KMS-11 (cell line): ENCODE measurements at regions not wholly inside any gene's neighbourhood (a gene's known extent, or its start where the extent isn't known, plus 50 kb on each side); places are given as distances from the start of the nearest gene placed in this dataset.

ENCODE experiments used
- H2AFZ ChIP-seq: fragments of 200-600 bp; sonication (generic); 2 replicates; pipeline ENCODE4 v1.6.1; 2016; ENCODE audit warnings: antibody characterized with exemption, mixed run types, low read depth
- H3K27ac ChIP-seq: fragments of 200-600 bp; sonication (generic); 2 replicates; pipeline ENCODE4 v1.6.1; 2016; ENCODE audit warnings: mild to moderate bottlenecking, mixed run types
- H3K27me3 ChIP-seq: fragments of 200-600 bp; sonication (generic); 2 replicates; pipeline ENCODE4 v1.6.1; 2017; ENCODE audit warnings: mild to moderate bottlenecking, low read depth, mixed run types, moderate library complexity; ENCODE audit not compliant: insufficient read depth
- H3K36me3 ChIP-seq: fragments of 200-600 bp; sonication (generic); 2 replicates; pipeline ENCODE4 v1.6.1; 2017; ENCODE audit warnings: mild to moderate bottlenecking, mixed run types; ENCODE audit not compliant: insufficient read depth
- H3K4me1 ChIP-seq: fragments of 200-600 bp; sonication (generic); 2 replicates; pipeline ENCODE4 v1.6.1; 2016; ENCODE audit warnings: mild to moderate bottlenecking, low read depth, mixed run types; ENCODE audit not compliant: poor library complexity, severe bottlenecking
- H3K4me2 ChIP-seq: fragments of 200-600 bp; sonication (generic); 2 replicates; pipeline ENCODE4 v1.7.0; 2016; ENCODE audit warnings: mild to moderate bottlenecking, mixed run types
- H3K4me3 ChIP-seq: fragments of 200-600 bp; sonication (generic); IDR thresholded peaks from 2 replicates; pipeline ENCODE4 v1.6.1; 2017; ENCODE audit warnings: low read depth, low read length, mixed read lengths; ENCODE audit not compliant: insufficient read depth
- H3K79me2 ChIP-seq: fragments of 200-600 bp; sonication (generic); 2 replicates; pipeline ENCODE4 v1.6.1; 2016; ENCODE audit warnings: low read depth, mixed run types; ENCODE audit not compliant: insufficient read depth
- H3K9ac ChIP-seq: fragments of 200-600 bp; sonication (generic); 2 replicates; pipeline ENCODE4 v1.6.1; 2016; ENCODE audit warnings: mild to moderate bottlenecking, mixed run types
- H4K20me1 ChIP-seq: fragments of 200-600 bp; sonication (generic); 2 replicates; pipeline ENCODE4 v1.6.1; 2016; ENCODE audit warnings: mild to moderate bottlenecking, mixed run types; ENCODE audit not compliant: insufficient read depth
- TF ChIP-seq, protein P1 (sequence below): fragments of 200-600 bp; sonication (generic); conservative IDR thresholded peaks from 2 replicates; pipeline ENCODE4 v1.6.1; 2017; ENCODE audit warnings: low read depth, mild to moderate bottlenecking, antibody characterized with exemption, low read length, moderate library complexity, mixed read lengths

- no peak overlapping the region for H3K4me2 ChIP-seq
- H4K20me1 ChIP-seq, result no peaks in the 10 kb centered on the region
- H2AFZ ChIP-seq, result no peak overlapping the region
- no peak overlapping the region for H3K4me3 ChIP-seq
- H3K27ac ChIP-seq, result no peak overlapping the region
- TF ChIP-seq, protein P1, sequence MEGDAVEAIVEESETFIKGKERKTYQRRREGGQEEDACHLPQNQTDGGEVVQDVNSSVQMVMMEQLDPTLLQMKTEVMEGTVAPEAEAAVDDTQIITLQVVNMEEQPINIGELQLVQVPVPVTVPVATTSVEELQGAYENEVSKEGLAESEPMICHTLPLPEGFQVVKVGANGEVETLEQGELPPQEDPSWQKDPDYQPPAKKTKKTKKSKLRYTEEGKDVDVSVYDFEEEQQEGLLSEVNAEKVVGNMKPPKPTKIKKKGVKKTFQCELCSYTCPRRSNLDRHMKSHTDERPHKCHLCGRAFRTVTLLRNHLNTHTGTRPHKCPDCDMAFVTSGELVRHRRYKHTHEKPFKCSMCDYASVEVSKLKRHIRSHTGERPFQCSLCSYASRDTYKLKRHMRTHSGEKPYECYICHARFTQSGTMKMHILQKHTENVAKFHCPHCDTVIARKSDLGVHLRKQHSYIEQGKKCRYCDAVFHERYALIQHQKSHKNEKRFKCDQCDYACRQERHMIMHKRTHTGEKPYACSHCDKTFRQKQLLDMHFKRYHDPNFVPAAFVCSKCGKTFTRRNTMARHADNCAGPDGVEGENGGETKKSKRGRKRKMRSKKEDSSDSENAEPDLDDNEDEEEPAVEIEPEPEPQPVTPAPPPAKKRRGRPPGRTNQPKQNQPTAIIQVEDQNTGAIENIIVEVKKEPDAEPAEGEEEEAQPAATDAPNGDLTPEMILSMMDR, result no peak
- no peaks in the 10 kb centered on the region for H3K79me2 ChIP-seq
- no peak overlapping the region for H3K9ac ChIP-seq
- H3K4me1 ChIP-seq, result no peaks in the 10 kb centered on the region
- H3K36me3 ChIP-seq, result no peaks in the 10 kb centered on the region
- no peaks in the 10 kb centered on the region for H3K27me3 ChIP-seq
Observed at GRCh38 chr6:74366634-74367033, 670.6 kb downstream of the CD109 start.

- Histone ChIP-seq H3K9ac (no peak overlapping the region), H3K4me3 (no peak overlapping the region), H3K27me3 (no peaks in the 10 kb centered on the region), H3K36me3 (no peaks in the 10 kb centered on the region), H3K4me2 (no peak overlapping the region), H3K4me1 (no peaks in the 10 kb centered on the region), H3K79me2 (no peaks in the 10 kb centered on the region), H4K20me1 (no peaks in the 10 kb centered on the region), H3K27ac (no peak overlapping the region), H2AFZ (no peak overlapping the region)
- TF ChIP-seq, protein P1, result no peak
Observed at GRCh38 chr6:74362391-74362790, 666.4 kb downstream of the CD109 start.

- no peaks in the 10 kb centered on the region for H3K27me3 ChIP-seq
- no peak overlapping the region for H3K27ac ChIP-seq
- no peak overlapping the region for H2AFZ ChIP-seq
- no peak overlapping the region for H3K4me3 ChIP-seq
- no peaks in the 10 kb centered on the region for H4K20me1 ChIP-seq
- no peaks in the 10 kb centered on the region for H3K4me1 ChIP-seq
- TF ChIP-seq, protein P1, result no peak
- H3K9ac ChIP-seq, result no peak overlapping the region
- H3K79me2 ChIP-seq, result no peaks in the 10 kb centered on the region
- no peaks in the 10 kb centered on the region for H3K36me3 ChIP-seq
- H3K4me2 ChIP-seq, result no peak overlapping the region
Observed at GRCh38 chr6:74357321-74357720, 661.3 kb downstream of the CD109 start.

- H4K20me1 ChIP-seq, result no peaks in the 10 kb centered on the region
- no peak overlapping the region for H2AFZ ChIP-seq
- H3K4me2 ChIP-seq, result no peak overlapping the region
- TF ChIP-seq, protein P1, result no peak
- no peak overlapping the region for H3K27ac ChIP-seq
- no peaks in the 10 kb centered on the region for H3K79me2 ChIP-seq
- no peaks in the 10 kb centered on the region for H3K36me3 ChIP-seq
- no peak overlapping the region for H3K4me3 ChIP-seq
- no peaks in the 10 kb centered on the region for H3K27me3 ChIP-seq
- H3K9ac ChIP-seq, result no peak overlapping the region
- H3K4me1 ChIP-seq, result no peaks in the 10 kb centered on the region
Observed at GRCh38 chr6:74356391-74356790, 660.4 kb downstream of the CD109 start.
